ENCODE measurements at regions not wholly inside any gene's neighbourhood (a gene's known extent, or its start where the extent isn't known, plus 50 kb on each side); places are given as distances from the start of the nearest gene placed in this dataset.

- TF ChIP-seq CTCF (IDR thresholded peaks at IDR 0.05; ENCODE audit: control insufficient read depth, insufficient read depth, low read depth, low read length, missing control alignments), result no peak
Measured at GRCh38 chr21:23155281-23155680, 2157.1 kb downstream of the NCAM2 start.

GRCh38 chr21:23160914-23161313 is 2162.7 kb downstream of the NCAM2 start:
- no peak for TF ChIP-seq CTCF (IDR thresholded peaks at IDR 0.05; ENCODE audit: control insufficient read depth, insufficient read depth, low read depth, low read length, missing control alignments)
- no peak overlapping the region for H3K4me3 ChIP-seq (ENCODE audit: control insufficient read depth, low read depth, low read length)
- DNase-seq (ENCODE audit: low read depth), result no peak

More at GRCh38 chr21:23155281-23155680, 2157.1 kb downstream of the NCAM2 start:
- DNase-seq (ENCODE audit: low read depth), result no peak
- no peak overlapping the region for H3K4me3 ChIP-seq (ENCODE audit: control insufficient read depth, low read depth, low read length)

GRCh38 chr21:23162198-23162946 is 2164.2 kb downstream of the NCAM2 start:
- TF ChIP-seq CTCF (IDR thresholded peaks at IDR 0.05; ENCODE audit: control insufficient read depth, insufficient read depth, low read depth, low read length, missing control alignments), result no peak
- no peak overlapping the region for H3K4me3 ChIP-seq (ENCODE audit: control insufficient read depth, low read depth, low read length)
- DNase-seq (ENCODE audit: low read depth), result no peak
